HG03432 (cell line): ENCODE measurements at regions not wholly inside any gene's neighbourhood (a gene's known extent, or its start where the extent isn't known, plus 50 kb on each side); places are given as distances from the start of the nearest gene placed in this dataset.
A peak's percentile ranks its signal among the peaks of the same experiment; 100 is the strongest.
"Not testable (repeated sequence)": the region's sequence is repeated elsewhere in the genome, so short reads cannot be mapped to it uniquely, and the experiment has no call there.

Experiments used
- ATAC-seq: cut with Tn5 transposase; IDR thresholded peaks from one replicate; pipeline ENCODE4 v1.9.1; 2021; ENCODE audit warnings: mild to moderate bottlenecking, moderate library complexity; ENCODE audit not compliant: unreplicated experiment

GRCh38 chr3:75311306-75311705 is 352.8 kb upstream of the FRG2C start:
- ATAC-seq, result not testable (repeated sequence)

DNA sequence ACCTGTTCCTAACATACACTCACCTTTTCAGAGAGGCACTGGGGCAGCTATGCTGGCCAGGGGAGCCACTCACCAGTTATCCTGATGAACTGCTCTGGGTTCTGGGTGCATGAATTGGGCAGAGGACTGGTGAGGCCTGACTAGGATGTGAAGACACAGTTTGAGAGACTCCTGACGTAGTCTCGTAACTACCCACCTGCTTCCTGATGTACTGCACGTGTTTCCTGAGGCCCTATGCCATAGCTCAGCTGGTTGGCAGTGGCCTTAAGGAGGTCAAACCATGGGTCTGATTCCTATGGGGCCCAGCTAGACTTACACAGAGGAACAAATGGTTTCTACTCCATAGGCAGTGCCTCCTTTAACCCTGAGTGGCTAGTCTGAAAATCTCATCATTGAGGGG is 351.7 kb upstream of the FRG2C start:
- ATAC-seq, result not testable (repeated sequence)

GRCh38 chr3:75319776-75320175 is 344.4 kb upstream of the FRG2C start:
- ATAC-seq, result not testable (repeated sequence)

GRCh38 chr3:75320369-75320768 is 343.8 kb upstream of the FRG2C start:
- no peak for ATAC-seq

GRCh38 chr3:75321060-75321459 is 343.1 kb upstream of the FRG2C start:
- ATAC-seq, result no peak

DNA sequence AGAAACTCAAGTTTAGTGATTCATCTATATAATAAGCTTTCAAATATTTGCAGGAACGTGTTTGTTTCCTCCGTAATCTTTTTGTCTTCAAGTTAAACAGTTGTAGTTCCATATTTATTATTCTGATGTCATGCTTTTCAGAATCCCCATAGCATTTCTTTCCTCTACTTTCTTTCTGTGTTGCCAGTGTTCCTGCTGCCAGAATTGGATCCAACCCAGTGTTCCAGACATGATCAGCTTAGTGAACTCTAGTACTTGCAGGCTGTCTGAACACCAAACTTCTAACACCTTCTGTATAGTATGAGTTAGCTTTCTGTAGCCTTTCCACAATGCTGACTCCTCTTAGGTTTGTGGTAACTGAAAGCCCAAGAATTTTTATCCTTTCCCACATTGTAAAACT is 340.2 kb upstream of the FRG2C start:
- ATAC-seq, result not testable (repeated sequence)

GRCh38 chr3:75325716-75326115 is 338.4 kb upstream of the FRG2C start:
- no peak for ATAC-seq

DNA sequence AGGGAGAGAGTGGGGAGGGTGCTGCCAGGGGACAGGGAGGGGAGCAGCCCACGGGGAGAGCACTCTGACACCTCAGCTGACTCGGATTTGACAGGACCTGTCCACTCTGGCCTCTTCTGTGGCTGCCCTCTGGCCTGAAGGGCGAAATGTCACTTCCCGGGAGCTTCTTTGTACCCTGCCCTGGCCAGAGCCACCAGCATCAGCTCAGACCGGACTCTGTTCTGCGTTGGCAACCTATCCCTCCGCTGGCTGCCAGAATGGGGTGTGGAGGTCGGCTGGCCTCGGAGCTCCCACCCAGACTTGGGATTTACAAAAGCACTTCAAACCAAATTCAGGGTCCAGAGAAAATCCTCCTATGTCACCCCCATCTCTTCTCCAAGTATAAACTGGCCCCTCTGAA is 336.7 kb upstream of the FRG2C start:
- no peak for ATAC-seq

DNA sequence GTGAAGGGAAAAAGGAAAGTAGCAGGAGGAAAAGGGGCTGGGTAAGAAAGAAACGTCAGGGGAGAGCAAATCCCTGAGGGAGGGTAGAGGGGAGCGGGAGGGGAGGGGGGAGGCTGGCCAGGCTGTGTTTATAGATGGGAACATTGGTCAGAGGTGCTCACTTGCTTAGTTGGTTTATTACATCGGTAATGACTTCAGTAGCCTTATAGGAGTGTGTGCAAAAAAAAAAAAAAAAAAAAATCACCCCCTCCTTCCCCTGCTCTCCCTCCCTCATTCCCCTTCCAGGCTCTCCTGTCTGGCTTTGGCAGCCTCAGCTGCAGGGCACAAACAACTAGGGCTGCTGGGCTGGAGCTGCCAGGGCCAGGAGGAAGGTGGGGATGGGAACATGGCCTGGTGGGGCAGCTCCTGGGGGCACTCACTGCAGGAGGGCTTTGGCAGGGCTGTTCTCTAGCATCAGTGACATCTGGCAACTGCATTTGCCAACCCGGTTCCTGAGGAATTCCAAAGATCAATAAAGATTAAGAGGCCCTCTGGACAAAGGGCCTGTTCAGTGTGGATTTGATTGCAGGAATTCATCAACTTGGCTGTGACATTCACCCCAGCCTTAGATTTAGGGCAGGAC is 334.5 kb upstream of the FRG2C start:
- ATAC-seq, result no peak

- not testable (repeated sequence) for ATAC-seq
These were observed 333.7 kb upstream of the FRG2C start for GRCh38 chr3:75330446-75330845.

GRCh38 chr3:75332090-75332489 is 332.0 kb upstream of the FRG2C start:
- not testable (repeated sequence) for ATAC-seq

- no peak for ATAC-seq
These were observed 331.3 kb upstream of the FRG2C start for GRCh38 chr3:75332794-75333193.

DNA sequence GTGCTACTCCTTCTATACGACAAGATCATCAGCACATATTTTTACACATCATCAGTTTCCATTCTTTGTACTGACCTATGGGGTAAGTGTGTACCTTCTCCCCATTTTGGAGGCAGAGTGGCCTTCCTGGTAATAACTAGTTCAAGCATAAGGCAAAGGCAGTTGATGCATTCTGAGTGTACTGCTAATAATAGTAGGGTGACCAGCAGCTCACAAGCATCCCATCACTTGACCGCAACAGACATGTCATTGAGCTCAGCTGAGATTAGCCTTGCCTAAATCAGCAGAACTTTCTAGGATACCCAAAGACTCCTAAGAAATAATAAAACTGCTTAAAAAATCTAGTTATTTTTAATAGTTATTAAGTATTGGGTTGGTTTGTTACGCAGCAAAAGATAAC is 329.8 kb upstream of the FRG2C start:
- ATAC-seq, result no peak

GRCh38 chr3:75337226-75337900 is 326.8 kb upstream of the FRG2C start:
- no peak for ATAC-seq

DNA sequence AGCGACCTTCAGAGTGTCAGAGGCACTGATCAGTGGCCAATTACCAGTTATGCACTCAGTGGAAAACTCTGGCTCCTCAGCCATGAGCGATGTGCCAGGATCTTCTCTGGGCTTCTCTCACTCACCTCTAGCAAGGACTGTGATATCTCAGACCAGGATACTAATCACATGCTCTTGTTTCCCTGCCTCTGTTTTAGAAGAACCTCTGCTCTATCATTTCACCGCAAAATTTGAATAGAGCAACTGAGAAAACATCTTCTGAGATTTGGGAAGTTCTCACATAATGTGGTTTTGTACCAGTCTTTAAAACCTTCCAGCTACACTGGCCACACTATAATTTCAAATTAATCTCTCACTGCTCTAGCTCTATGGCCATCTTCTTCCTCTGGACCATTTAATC is 325.8 kb upstream of the FRG2C start:
- ATAC-seq, result peak; percentile 56

GRCh38 chr3:75341324-75342067 is 322.6 kb upstream of the FRG2C start:
- no peak for ATAC-seq

- ATAC-seq, result no peak
These were observed 321.7 kb upstream of the FRG2C start for GRCh38 chr3:75342425-75342824.

GRCh38 chr3:75350536-75350935 is 313.6 kb upstream of the FRG2C start:
- not testable (repeated sequence) for ATAC-seq

- not testable (repeated sequence) for ATAC-seq
These were observed 301.9 kb upstream of the FRG2C start for GRCh38 chr3:75362086-75362784.

DNA sequence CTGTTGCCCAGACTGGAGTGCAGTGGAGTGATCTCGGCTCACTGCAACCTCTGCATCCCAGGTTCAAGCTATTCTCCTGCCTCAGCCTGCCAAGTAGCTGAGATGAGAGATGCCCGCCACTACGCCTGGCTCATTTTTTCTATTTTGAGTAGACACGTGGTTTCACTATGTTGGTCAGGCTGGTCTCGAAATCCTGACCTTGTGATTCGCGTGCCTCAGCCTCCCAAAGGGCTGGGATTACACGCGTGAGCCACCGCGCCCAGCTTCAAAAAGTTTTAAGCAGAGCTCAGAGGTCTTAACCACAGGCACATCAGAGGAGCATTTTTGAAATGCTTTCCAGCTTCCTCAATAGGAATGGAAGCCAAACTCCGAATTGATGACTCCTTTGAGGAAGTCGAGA is 291.2 kb upstream of the FRG2C start:
- ATAC-seq, result not testable (repeated sequence)

DNA sequence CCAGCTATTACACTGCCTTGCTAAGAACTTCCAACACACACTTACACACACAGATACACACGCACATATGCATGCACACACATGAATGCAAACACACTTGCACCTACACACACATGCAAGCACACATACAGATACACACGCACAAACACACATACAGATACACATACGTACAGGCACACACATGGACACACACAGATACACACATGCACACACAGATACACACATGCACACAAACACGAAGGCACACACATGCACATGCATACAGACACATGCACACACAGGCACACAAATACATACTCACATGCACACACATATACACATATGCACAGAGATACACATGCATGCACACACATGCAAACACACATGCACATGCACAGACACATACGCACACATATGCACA is 284.3 kb upstream of the FRG2C start:
- not testable (repeated sequence) for ATAC-seq
